ENCODE measurements at regions not wholly inside any gene's neighbourhood (a gene's known extent, or its start where the extent isn't known, plus 50 kb on each side); places are given as distances from the start of the nearest gene placed in this dataset.

DNA sequence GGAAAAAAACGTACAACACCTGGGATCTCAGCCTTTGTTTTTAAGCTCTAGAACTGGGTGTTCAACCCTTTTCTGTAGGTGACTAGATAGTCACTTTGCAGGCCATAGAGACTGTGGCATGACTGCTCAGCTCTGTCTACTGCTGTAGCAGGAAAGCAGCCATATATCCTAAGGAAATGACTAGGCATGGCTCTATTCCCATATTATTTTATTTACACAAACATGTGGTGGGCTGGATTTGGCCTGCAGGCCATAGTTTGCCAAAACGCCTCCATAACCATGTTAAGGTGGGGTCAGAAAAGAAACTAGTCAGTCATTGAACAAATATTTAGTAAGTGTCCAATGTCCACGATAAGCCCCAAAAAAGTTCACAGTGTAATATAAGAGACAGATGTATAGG lies 452.5 kb downstream of the MCTP2 start:
- no peak for TF ChIP-seq POLR2A (IDR thresholded peaks at IDR 0.05)
- TF ChIP-seq, protein P1, sequence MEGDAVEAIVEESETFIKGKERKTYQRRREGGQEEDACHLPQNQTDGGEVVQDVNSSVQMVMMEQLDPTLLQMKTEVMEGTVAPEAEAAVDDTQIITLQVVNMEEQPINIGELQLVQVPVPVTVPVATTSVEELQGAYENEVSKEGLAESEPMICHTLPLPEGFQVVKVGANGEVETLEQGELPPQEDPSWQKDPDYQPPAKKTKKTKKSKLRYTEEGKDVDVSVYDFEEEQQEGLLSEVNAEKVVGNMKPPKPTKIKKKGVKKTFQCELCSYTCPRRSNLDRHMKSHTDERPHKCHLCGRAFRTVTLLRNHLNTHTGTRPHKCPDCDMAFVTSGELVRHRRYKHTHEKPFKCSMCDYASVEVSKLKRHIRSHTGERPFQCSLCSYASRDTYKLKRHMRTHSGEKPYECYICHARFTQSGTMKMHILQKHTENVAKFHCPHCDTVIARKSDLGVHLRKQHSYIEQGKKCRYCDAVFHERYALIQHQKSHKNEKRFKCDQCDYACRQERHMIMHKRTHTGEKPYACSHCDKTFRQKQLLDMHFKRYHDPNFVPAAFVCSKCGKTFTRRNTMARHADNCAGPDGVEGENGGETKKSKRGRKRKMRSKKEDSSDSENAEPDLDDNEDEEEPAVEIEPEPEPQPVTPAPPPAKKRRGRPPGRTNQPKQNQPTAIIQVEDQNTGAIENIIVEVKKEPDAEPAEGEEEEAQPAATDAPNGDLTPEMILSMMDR (IDR thresholded peaks at IDR 0.05) = no peak
